Right hindlimb (tissue), 1 donor: ENCODE measurements at regions not wholly inside any gene's neighbourhood (a gene's known extent, or its start where the extent isn't known, plus 50 kb on each side); places are given as distances from the start of the nearest gene placed in this dataset.
"Not testable (repeated sequence)": the region's sequence is repeated elsewhere in the genome, so short reads cannot be mapped to it uniquely, and the experiment has no call there.

Source experiments
- DNase-seq: peaks from one replicate; pipeline ENCODE4 v3.0.0-alpha.2; 2018

DNA sequence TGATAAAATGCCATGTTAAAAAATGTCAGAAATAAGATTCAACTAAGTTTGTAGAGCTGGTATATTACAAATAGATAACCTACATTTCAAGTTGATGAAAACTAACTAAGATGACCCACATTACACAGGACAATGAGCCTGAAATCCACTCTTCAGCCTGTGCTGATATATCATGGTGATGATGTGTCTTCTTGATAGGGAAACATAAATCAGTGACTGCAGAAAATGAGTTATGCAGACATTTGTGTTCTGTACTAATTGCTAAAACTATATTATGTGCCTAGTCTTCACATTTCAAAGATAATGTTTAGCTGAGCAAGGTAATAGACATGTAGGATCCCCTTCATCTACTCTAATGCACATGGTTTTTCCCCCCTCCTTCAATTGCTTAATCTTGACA lies 331.6 kb upstream of the F9 start:
- DNase-seq = no peak

DNA sequence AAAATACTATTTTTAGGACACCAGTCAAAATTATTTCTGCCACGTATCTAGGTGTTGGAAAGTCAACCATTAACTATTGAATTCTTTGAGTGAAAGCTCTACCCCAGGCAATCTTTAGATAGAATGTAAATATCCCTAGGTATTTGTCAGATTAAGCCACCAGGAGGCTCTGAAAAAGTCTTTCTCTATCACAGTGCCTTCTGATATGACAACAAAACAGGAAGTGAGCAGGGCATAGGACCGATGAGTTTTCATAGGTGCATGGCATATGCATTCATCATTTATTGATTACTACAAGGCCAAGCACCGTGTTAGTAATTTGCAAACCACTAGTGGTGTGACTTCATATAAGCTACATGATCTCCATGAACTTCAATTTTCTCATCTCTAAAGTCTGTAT lies 333.6 kb upstream of the F9 start:
- no peak for DNase-seq

DNA sequence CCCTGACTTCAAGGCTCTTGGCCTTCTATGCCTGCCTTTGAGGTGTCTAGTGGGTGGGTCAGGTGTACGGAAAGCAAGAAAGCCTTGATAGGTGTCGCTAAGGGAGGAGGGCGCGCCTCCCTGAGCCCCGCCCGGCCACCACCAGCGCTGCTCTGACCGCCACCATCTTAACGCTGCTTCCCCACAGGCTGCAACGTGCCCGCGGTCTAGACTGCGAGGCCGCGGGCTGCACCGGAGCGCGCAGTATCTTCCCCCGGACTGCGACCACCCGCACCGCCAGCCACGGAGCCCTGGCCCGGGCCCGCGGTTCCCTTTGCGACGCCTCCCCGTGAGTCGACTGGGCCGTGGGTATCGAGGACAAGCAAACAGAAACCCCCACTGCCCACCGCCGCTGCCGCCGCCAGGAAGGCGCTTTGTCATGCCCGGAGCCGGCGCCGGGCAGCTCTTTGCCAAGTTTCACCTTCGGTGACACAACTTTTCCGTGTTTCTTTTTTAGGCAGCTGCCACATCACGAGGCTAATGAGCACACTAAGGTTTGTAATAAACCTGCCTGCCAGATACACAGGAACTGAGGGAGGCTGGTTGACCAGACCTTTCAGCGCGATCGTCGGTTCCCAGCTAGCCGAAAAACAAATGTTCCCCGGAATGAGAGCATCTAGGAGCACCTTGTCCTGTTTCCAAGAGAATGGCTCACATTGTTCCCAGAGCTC lies 335.8 kb upstream of the F9 start:
- DNase-seq = peak; percentile 43

DNA sequence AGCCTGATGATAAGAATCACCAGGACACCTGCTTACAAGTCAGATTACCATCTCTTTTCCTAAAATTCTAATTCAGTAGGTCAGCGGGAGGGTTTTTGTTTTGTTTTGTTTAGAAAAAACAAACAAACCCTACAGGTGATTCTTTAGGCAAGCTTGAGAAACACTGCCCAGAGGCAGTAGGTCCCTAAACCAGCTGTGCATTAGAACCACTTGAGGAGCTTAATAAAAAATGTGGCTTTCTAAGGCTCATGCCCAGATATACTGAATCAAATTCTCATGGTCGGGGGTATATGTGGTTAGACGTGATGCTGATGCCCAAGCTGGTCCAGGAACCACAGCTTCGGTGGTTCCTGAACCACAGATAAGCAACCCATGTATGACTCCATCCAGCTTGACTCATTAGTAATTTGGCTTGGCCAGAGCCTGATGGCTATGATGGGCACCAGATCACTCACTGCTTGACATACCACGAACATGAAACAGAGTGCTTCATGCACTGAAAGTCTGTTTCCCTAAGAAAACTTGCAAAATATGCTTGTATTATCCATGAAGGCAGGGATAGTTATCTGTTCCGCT lies 338.1 kb upstream of the F9 start:
- no peak for DNase-seq

DNA sequence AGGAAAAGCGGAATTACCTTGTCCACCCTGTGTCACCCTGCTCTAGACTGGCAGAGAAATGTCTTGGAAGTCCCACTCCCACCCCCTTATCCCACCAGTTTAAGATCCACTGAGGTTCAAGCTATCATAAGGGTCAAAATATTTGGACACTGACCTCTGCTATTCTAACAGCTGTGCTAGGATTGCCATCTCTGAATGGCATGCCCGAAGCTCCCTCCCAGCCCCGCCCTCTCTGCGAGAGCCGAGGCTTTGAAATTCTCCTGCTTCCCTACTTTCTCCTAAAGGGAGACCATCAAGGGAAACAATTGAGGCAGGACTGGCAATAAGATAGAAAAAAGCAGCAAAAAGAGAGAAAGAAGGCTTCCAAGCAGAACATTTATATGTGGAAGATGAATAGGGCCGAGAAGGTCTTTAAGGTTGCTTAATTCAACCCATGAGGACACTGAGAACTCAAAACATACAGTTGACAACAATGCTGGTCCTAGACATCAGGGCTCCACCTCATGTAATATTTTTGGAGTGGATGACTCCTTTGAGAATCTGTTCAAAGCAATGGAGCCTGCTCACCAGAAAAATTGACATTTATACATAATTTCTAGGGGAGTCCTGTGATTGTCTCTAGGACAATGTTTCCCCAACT lies 338.7 kb upstream of the F9 start:
- DNase-seq = no peak

DNA sequence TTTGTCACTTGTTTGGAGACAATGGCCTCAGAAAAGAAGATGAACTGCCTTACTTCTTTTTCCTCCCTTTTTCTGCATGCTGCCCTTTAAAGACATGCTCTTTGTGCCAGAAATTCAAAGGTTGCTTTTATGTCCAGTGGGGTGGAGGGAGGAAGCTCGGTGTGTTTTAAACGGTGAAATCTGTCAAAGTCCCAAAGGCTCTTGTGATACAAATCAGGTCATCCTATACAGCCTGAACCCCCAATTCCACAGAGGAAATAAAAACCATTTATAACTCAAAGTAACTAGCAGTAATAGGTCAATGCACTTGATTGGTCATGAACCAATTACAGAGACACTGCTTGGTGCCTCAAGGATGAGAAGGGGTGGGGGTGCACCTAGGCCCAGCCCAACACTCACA lies 339.3 kb upstream of the F9 start:
- DNase-seq = no peak

DNA sequence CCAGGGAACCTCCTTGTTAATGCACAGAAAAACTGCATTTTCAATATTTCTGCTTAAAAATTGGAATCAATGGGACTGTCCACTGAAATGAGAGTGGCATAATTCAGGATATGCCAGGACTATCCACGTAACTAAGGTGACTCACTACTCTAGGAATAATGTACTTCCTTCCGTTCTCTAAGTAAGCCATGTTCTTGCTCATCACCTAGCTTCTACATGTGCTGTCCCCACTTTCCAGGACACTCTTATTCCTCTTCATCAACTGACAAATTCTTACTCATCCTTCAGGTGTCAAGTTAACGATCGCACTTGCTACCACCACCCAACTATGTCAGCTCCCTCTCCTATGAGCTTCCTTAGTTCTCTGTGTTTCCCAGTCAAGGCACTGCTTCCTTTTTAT lies 342.8 kb upstream of the F9 start:
- DNase-seq = no peak

DNA sequence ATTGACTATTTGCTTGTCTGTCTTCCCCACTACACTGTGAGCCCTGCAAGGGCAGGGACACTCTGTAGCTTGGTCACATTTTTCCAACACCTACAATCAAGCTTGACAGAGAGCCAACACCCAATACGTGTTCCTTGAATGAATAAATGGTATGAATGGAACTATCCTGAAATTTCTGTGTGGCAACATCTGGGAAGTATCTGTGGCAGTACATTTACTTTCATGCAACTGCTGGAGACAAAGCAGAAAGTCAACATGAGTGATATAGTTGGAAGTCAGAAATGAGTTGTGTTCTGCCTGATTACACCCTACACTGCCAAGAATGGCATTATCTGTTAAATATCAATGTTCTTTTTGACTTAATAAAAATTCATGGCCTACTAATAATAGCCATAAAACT lies 343.5 kb upstream of the F9 start:
- no peak for DNase-seq

DNA sequence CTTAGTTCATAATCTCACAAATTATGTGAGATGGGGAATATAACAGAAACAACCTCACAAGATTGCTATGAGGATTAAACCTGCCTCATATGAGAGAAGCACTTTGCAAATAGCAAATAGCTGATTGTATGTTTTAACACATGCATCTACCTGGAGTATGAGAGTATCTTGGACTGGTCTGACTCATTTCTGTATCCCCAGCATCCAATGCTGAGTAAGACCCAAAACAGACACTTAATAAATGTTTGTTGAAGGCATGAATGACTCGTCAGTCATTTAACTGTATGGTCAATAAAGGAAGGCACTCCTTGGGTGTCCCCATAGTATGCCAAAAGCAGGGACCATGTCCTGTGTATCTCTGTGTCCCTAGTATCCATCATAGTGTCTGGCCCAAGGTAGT lies 350.9 kb upstream of the F9 start:
- no peak for DNase-seq

DNA sequence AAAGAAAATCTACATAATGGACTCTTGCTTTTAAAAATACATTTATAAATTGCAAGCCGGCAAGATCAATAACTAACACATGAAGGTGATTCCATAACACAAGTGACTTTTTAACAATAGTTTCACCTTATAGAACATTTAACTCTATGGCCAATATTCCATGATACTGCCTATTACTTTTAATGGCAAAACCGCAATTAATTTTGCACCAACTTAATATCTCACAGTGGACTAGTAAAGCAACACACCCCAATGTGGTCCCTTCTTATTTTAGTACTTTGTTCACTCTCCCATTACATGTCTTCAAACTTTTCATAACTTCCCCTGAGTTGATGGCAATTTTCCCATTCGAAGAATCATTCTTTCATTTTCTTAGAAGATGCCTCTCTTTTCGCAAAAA lies 351.6 kb upstream of the F9 start:
- no peak for DNase-seq

DNA sequence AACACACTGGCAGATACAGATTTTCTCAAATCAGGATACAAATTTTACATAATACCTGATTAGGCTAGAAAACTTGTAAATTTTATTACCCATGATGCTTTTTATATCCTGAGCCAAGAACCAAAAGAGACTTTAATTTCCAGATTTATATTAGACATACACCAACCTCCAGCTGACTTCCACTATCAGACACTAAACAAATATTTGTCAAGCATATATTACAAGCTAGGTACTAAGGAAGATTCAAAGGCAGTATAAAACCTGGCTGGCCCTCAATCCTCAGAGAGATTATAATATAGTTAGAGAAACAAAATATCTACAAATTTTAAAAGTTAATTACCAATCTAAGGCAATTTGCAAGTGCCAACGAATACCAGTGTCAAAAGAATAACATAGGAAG lies 357.8 kb upstream of the F9 start:
- no peak for DNase-seq

DNA sequence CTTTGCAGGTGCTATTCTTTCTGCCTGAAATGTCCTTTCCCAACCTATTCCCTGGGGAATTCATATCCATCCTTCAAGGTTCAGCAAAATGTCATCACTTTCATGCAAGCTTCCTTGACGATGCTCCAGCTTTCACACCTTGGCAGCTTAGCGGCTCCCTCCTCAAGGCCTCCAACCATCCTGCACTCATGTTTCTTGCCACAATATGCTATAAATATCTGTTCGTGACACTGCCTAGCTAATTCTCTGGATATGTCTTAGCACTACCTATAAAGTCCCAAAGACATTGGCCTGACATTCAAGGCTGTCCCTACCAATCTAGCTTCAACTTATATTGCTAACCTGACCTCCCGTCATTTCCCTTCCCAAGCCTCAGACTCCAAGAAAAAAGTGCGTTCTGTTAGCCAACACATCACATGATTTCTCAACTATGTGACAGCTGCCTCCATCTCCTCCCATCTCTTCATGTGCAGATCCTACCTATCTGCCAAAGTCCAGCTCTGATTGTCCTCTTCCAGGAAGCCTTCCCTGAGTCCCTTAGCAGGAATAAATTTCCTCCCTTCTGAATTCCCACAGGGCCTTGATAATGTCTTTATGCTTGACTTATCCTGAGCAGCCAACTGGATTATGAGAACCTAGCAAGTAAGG lies 359.9 kb upstream of the F9 start:
- DNase-seq = no peak

DNA sequence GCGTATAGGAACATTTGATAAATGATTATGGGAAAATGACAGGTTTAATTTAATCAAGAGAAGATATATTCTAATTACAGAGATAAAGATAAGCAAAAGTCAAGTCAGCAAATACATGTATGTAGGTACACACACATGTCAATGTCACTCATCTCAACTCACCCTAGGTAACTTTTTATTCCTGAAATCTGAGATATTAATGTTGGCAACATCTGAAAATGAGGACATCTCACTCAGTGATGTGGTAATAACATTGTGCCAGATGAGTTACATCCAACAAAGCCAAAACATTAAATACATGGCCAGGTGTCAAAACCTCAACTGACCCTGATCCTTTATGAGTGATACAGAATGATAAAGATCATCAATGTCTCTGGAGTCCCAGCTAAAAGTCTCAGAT lies 363.3 kb upstream of the F9 start:
- DNase-seq = no peak

DNA sequence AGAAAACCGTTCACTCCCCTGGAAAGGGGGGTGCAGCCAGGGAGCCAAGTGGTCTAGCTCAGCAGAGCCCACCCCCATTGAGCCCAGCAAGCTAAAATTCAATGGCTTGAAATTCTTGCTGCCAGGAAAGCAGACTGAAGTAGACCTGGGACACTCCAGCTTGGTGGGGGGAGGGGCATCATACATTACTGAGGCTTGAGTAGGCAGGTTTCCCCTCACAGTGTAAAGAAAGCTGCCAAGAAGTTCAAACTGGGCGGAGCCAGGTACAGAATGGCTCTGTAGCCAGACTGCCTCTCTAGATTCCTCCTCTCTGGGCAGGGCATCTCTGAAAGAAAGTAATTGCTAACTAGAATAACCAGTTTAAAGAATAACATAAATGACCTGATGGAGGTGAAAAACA lies 372.3 kb upstream of the F9 start:
- no peak for DNase-seq

DNA sequence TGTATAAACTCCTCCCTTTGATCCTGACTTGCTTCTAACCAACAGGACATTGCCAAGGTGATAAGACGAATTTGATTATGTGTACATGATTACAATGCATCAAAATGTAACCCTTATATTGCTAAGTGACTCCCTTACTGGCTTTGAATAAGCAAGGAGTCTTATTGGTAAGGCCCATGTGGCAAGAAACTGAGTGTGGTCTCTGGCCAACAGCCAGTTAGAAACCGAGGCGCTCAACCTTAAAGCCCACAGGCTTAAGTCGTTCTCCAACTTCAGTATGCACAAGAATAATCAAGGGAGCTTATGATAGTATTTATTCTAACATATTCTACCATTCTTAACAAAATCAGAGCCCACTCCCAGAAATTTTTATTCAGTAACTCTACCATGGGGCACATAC lies 374.2 kb upstream of the F9 start:
- no peak for DNase-seq

DNA sequence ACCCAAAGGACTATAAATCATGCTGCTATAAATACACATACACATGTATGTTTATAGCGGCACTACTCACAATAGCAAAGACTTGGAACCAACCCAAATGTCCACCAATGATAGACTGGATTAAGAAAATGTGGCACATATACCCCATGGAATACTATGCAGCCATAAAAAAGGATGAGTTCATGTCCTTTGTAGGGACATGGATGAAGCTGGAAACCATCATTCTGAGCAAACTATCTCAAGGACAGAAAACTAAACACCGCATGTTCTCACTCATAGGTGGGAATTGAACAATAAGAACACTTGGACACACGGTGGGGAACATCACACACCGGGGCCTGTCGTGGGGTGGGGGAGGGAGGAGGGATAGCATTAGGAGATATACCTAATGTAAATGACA lies 383.9 kb upstream of the F9 start:
- DNase-seq = not testable (repeated sequence)

DNA sequence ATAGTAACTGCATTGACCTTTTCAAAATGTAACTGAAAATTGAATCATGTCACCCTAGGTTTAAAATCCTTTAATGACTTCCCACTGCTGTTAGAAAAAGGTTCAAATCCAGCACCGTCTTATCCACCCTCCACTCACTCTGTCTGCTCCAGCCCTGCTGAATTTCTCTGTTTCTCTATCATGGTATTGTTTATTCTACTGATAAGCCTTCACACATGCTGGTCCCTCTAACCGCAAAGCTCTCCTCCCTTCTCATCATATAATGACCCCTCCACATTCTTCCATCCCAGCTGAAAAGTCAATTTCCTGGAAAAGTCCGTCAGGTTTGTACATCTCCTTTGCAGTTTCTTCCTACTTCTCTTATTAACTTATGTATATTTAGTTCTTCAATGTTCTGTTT lies 389.2 kb upstream of the F9 start:
- DNase-seq = no peak

DNA sequence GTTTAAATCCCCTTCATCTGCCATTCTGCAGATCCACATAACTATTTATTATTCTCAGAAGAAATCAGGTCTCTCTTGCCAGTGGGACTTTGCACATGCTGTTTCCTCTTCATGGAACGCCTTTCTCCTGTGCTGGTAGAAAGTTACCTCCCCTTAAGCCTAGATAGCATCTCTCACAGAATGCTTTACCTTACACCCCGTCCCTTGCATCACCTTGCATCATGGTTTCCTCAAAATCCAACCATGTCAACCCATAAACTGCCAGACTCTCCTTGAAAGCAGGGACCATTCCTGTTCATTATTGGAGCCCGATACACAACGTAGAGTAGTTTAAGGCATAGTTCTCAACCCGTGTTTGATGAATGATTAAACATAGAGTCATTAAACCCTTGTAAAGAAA lies 396.2 kb upstream of the F9 start:
- no peak for DNase-seq

DNA sequence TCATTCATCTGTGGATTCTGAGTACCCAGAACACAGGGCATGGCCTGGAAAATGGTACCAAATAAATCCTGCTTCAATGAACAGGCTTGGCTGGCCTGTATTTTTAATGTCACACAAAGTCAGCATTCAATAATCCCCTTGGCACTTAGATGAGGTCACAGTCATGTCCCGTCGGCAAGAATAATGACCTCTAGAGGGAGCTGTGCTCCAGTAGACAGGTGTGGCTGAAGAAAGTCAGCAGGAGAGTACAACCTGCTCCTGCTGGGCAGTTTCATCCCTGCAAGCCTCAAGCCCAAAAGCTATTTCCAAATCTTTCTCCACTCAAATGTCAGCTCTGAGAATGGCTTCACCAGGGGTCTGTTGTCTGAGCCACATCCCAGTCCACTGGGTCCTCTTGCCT lies 404.0 kb upstream of the F9 start:
- DNase-seq = no peak

DNA sequence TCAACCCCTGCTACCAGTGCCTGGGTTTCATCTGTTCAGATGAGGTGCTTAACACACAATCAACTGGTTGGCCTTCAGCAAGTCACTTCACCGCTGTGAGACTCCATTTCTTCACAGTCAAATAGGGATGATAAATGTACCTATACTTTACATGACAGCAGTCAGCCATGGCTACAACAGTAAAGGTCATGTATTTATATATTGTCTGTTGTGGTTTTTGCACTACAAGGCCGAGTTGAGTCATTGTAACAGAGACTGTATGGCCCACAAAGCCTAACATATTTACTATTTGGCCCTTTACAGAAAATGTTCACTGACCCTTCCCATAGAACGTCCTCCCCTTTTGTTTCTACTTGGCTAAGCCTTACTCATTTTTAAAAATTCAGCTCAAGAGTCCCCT lies 404.6 kb upstream of the F9 start:
- no peak for DNase-seq

DNA sequence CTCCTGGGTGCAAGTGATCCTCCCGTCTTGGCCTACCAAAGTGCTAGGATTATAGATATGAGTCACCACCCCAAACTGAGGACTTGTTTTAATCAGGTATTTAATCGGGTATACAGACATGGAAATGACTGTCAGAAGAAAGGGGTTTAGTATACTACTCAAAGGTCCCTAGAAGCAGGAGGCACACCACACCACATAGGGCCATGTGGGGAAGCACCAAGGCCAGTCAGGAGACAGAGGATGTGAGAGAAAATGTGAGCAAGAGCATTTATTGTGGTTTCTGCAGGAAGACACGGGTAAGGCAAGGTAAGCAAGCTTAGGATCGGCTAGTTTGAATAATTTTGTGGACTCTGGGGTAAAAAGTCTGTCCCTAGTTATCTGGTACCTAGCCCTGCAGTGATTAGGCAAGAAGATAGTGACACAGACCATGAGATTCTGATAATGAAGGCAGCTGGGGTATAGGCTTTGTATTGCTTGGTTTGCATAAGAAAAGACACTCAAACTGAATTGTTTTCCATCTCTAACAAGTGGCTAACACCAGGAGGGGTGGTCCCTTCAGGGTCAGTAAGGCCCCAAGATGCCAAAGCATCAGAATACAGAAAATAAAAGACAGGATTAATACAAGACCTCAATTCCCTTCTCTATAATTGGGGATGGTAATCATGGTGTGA lies 408.8 kb upstream of the F9 start:
- DNase-seq = no peak

DNA sequence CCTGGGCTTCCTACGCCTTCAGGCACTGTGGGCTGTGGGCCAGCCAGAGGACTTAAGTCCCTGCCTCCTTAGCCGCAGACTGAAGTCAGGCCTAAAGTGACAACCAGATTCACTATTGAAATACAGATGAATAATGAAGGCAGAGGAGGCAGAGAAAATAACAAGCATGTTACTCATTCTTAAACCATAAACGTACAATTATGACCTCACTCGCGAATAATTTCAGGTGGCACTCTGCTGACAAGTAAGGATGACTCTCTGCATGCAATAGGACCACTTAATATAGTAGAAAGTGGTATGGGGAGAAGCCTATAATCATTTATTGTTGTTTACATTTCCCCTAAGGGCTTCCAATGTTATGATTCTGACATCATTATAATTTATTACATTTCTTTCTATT lies 409.2 kb upstream of the FGF13 start:
- no peak for DNase-seq

DNA sequence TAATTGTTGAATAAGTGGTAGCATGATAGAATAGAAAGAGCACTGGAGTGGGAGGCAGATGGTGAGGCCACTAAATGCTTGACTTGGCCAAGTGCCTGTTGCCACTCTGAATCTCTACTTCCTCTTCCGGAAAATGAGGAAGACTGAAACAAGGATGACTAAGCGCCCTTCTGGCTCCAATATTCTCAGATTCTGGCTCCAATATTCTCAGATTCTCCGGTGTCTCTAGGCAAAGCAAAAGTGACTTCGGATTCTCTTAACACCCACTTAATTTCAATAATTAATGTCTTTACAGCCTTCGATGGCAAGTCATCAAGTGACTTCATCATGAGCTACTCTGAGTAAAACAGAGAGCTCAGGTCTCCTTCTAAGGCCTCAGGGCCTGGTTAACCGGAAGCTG lies 402.2 kb upstream of the FGF13 start:
- DNase-seq = no peak

DNA sequence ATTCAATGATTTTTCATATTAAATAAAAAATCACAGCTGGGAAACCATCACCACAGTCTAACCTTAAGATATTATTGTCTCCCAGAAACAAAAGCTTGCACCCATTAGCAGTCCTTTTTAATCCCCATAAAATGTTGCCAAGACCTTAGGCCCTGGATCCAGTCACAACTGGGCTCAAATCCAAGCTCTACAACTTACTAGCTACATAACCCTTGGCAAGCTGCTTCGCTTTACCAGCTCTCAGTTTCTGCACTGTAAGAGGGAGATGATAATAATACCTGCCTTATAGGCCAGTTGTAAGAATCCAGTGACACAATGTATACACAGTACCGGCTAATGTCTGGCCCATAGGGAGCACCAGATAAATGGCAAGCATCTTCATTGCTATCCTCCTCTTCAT lies 400.9 kb upstream of the FGF13 start:
- no peak for DNase-seq
